HG02759 (cell line): ENCODE measurements at regions not wholly inside any gene's neighbourhood (a gene's known extent, or its start where the extent isn't known, plus 50 kb on each side); places are given as distances from the start of the nearest gene placed in this dataset.
"Not testable (repeated sequence)": the region's sequence is repeated elsewhere in the genome, so short reads cannot be mapped to it uniquely, and the experiment has no call there.

Experiments used
- ATAC-seq: cut with Tn5 transposase; IDR thresholded peaks from one replicate; pipeline ENCODE4 v1.9.1; 2021; ENCODE audit warnings: mild to moderate bottlenecking, moderate library complexity; ENCODE audit not compliant: unreplicated experiment

- no peak for ATAC-seq
Measured at GRCh38 chr16:48057048-48057447, 98.7 kb downstream of the ABCC12 start.

DNA sequence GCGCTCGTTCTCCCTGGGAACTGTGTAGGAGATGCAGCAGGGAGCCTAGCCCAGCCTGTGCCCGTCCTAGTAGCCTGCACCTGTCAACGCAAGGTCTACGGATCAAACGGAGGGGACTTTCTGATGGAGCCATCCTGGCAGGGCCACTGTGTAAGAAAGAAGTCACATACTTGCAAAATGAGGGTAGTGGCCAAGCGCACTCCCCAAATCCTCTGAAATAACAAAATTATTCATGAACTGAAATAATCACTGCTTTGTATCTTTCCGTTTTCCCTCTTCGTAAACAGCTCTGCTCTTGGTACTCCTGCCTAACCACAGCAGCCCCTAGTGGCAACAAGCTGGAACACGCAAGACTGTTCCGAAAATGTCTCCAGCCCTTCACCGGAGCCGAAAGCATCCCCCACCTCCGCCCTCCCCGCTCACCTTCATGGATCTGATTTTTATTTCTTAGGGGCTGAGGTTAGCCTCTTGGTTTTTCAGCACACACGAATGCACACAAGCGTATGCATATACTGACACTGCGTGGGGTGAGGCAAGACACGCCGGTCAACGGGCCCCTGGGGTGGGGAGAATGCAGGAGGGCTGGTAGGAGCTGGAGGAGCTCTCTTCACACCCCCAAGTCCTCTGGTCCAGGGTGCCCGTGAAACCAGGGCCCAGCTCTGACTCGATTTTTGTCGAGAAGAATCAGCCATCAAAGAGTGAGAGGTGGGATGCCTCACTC lies 100.8 kb downstream of the ABCC12 start:
- ATAC-seq, result peak; percentile 89

- ATAC-seq, result no peak
Measured at GRCh38 chr16:48053418-48053745, 102.4 kb downstream of the ABCC12 start.

- ATAC-seq, result no peak
Measured at GRCh38 chr16:48052731-48053417, 102.9 kb downstream of the ABCC12 start.

GRCh38 chr16:48050871-48051270 lies 104.9 kb downstream of the ABCC12 start:
- ATAC-seq, result no peak

- ATAC-seq, result no peak
Measured at GRCh38 chr16:48049847-48050246, 105.9 kb downstream of the ABCC12 start.

DNA sequence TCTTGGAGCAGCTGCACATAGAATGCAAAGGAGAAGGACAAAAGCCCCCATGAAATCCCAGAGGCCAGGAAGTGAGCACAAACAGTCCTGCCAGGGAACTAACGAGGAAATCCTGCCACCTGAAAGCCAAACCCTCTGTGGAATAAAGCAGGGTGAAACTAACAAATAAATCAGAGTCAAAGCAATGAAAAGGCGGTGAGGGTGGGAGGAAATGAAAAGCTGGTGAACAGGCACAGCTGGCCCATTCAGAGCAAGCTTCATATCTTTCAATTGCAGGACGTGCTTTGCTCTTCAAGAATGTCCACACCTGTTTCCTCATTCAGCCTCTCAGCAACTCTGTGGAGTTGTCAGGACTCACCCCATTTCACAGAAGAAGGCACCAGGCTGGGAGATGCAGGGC lies 108.1 kb downstream of the ABCC12 start:
- no peak for ATAC-seq

- no peak for ATAC-seq
Measured at GRCh38 chr16:48047241-48047640, 108.6 kb downstream of the ABCC12 start.

DNA sequence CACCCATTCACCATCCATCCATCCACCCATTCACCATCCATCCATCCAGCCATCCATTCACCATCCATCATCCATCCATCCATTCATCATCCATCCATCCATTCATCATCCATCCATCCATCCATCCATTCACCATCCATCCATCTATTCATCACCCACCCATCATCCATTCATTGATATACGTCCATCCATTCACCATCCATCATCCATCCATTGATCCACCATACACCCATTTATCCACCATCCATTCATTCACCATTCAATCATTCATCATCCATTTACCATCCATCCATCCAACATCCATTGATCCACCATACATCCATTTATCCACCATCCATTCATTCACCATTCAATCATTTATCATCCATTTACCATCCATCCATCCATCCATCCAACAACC lies 111.7 kb downstream of the ABCC12 start:
- no peak for ATAC-seq

GRCh38 chr16:48041981-48042421 lies 113.8 kb downstream of the ABCC12 start:
- ATAC-seq, result no peak

- ATAC-seq, result no peak
Measured at GRCh38 chr16:48035142-48035541, 120.7 kb downstream of the ABCC12 start.

GRCh38 chr16:48030926-48031325 lies 124.9 kb downstream of the ABCC12 start:
- ATAC-seq, result no peak

DNA sequence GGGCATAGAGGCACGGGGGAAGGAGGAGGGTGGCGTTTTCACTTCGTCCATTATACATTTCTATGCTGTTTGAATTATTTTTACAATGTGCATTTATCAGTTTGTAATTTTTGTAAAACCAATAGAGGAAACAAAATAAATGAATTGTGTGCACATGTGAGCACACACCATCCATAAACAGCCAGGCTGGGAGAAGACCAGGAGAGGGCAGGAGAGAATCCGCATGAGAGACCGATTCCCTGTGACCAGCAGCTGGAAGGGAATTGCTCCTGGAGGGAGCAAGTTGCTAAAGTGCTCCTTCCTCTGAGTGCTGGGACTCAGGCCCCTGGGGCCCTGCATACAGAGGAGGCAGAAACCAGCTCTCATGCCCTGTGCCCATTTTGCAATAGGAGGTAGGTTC lies 126.0 kb downstream of the ABCC12 start:
- no peak for ATAC-seq

- ATAC-seq, result no peak
Measured at GRCh38 chr16:48025359-48025758, 130.4 kb downstream of the ABCC12 start.

GRCh38 chr16:48024042-48024441 lies 131.8 kb downstream of the ABCC12 start:
- ATAC-seq, result no peak

- ATAC-seq, result peak; percentile 59
Measured at GRCh38 chr16:48022496-48022895, 133.3 kb downstream of the ABCC12 start.

- not testable (repeated sequence) for ATAC-seq
Measured at GRCh38 chr16:48020617-48021016, 135.2 kb downstream of the ABCC12 start.

- ATAC-seq, result no peak
Measured at GRCh38 chr16:48014349-48015135, 141.3 kb downstream of the ABCC12 start.

GRCh38 chr16:48013491-48013901 lies 142.3 kb downstream of the ABCC12 start:
- no peak for ATAC-seq

DNA sequence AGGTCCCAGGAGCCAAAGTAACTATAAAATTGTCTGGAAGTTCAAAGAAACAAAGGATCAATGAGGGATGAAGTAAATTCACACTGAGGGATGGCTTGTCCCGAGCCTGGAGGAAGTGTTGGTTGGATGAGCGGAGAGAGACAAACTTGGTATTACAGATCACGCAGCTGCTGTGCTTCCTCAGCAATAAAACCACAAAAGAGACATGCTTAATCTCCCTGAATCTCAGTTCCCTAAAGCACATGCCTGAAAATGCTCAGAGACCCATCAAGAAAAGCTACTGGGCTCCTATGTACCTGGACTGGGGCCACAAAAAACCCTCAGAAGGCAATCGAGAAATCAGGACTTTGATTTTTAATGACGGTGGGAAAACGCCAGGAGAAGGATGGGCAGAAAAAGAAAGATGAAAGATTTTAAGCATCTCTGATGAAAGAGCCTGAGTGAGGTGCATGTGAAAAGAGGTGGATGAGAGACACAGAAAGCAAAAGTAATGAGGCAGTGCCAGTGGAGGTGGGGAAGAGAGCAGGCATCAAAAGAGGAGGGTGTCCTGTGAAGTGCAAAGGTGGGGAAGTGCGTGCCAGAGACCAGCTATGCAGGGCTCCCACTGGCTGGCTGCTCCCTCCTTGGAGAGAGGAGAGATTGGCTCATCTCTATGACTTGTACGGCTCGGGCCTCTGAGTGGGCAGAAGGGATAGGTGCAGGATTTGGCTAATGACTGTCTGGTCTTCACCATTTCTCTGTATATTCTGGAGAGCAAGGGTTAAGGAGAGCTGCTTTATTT lies 143.7 kb downstream of the ABCC12 start:
- ATAC-seq, result no peak

DNA sequence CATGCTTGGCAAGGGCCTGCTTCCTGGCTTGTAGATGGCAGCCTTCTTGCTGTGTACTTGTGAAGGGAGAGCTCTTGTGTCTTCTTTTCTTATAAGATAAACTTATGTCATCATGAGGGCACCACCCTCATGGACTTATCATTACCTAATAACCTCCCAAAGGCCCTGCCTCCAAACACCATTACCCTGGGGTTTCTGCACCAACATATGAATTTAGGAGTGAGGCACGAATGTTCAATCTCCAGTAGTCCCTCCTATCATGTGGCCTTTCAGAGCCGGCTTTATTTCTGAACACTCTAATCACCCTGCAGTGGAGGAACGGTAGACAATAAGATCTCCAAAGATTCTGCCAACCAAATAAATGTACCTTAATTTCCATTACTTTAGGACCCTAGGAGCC lies 144.3 kb downstream of the ABCC12 start:
- ATAC-seq, result no peak
